SU-DHL-6 (cell line): ENCODE measurements at regions not wholly inside any gene's neighbourhood (a gene's known extent, or its start where the extent isn't known, plus 50 kb on each side); places are given as distances from the start of the nearest gene placed in this dataset.

Experiments
- CTCF ChIP-seq: fragments of 200-600 bp; sonication (generic); IDR thresholded peaks from one replicate; pipeline ENCODE4 v1.5.1; 2017; ENCODE audit warnings: antibody characterized with exemption, mild to moderate bottlenecking, low read length, moderate library complexity; ENCODE audit not compliant: insufficient read depth, poor library complexity, severe bottlenecking
- EZH2phosphoT487 ChIP-seq: fragments of 200-600 bp; sonication (generic), shearing (Covaris generic); conservative IDR thresholded peaks from 2 replicates; pipeline ENCODE4 v1.6.1; 2018; ENCODE audit warnings: mild to moderate bottlenecking, antibody characterized with exemption, low read length, moderate library complexity, mixed read lengths

- TF ChIP-seq CTCF (no peak), EZH2phosphoT487 (no peak)
These were observed 250.7 kb upstream of the TBL1XR1 start for GRCh38 chr3:177447938-177448337.
